ENCODE measurements at regions not wholly inside any gene's neighbourhood (a gene's known extent, or its start where the extent isn't known, plus 50 kb on each side); places are given as distances from the start of the nearest gene placed in this dataset.

GRCh38 chr10:36096576-36096975 lies 454.5 kb upstream of the FZD8 start:
- Histone ChIP-seq H3K9me2 (replicated peaks; ENCODE audit: low read depth, low read length) (no peaks in the 10 kb centered on the region), H3K4me3 (ENCODE audit: low read length, poor library complexity, severe bottlenecking) (no peak overlapping the region), H3K4me1 (ENCODE audit: insufficient read depth, low read length, poor library complexity, severe bottlenecking) (no peaks in the 10 kb centered on the region), H3K36me3 (ENCODE audit: insufficient read depth, low read length) (no peaks in the 10 kb centered on the region), H4K20me1 (ENCODE audit: insufficient read depth, low read length, poor library complexity, severe bottlenecking) (no peaks in the 10 kb centered on the region), H3K9me3 (ENCODE audit: insufficient read depth, low read depth, low read length) (peaks cover 3% of the 10 kb centered on the region; the same call in 1 of the 2 replicates), H3F3A (ENCODE audit: low read depth) (no peaks in the 10 kb centered on the region), H3K27me3 (ENCODE audit: insufficient read depth, low read length, poor library complexity, severe bottlenecking) (no peaks in the 10 kb centered on the region), H3K4me2 (ENCODE audit: low read depth, low read length, poor library complexity, severe bottlenecking) (no peak overlapping the region), H2AFZ (ENCODE audit: low read length) (no peak overlapping the region), H3K79me2 (ENCODE audit: insufficient read depth, low read length) (no peaks in the 10 kb centered on the region), H3K9ac (ENCODE audit: low read depth, low read length, poor library complexity, severe bottlenecking) (no peak overlapping the region)
- TF ChIP-seq EZH2phosphoT487 (IDR thresholded peaks at IDR 0.05; ENCODE audit: borderline replicate concordance) (no peak), CTCF (conservative IDR thresholded peaks at IDR 0.05; ENCODE audit: low read length) (no peak)

- Histone ChIP-seq H3K36me3 (ENCODE audit: insufficient read depth, low read length) (no peaks in the 10 kb centered on the region), H3K4me1 (ENCODE audit: insufficient read depth, low read length, poor library complexity, severe bottlenecking) (no peaks in the 10 kb centered on the region), H3K9me3 (ENCODE audit: insufficient read depth, low read depth, low read length) (no peaks in the 10 kb centered on the region), H4K20me1 (ENCODE audit: insufficient read depth, low read length, poor library complexity, severe bottlenecking) (no peaks in the 10 kb centered on the region), H3K79me2 (ENCODE audit: insufficient read depth, low read length) (no peaks in the 10 kb centered on the region), H3K27me3 (ENCODE audit: insufficient read depth, low read length, poor library complexity, severe bottlenecking) (no peaks in the 10 kb centered on the region), H3K9me2 (replicated peaks; ENCODE audit: low read depth, low read length) (no peaks in the 10 kb centered on the region), H2AFZ (ENCODE audit: low read length) (no peak overlapping the region), H3F3A (ENCODE audit: low read depth) (no peaks in the 10 kb centered on the region), H3K4me2 (ENCODE audit: low read depth, low read length, poor library complexity, severe bottlenecking) (no peak overlapping the region), H3K9ac (ENCODE audit: low read depth, low read length, poor library complexity, severe bottlenecking) (no peak overlapping the region), H3K4me3 (ENCODE audit: low read length, poor library complexity, severe bottlenecking) (no peak overlapping the region)
- TF ChIP-seq EZH2phosphoT487 (IDR thresholded peaks at IDR 0.05; ENCODE audit: borderline replicate concordance): no peak
- TF ChIP-seq CTCF (conservative IDR thresholded peaks at IDR 0.05; ENCODE audit: low read length): no peak
Observed at GRCh38 chr10:36094096-36094495, 452.0 kb upstream of the FZD8 start.

- H3K79me2 ChIP-seq (ENCODE audit: insufficient read depth, low read length): no peaks in the 10 kb centered on the region
- no peaks in the 10 kb centered on the region for H3K9me3 ChIP-seq (ENCODE audit: insufficient read depth, low read depth, low read length)
- H3K4me3 ChIP-seq (ENCODE audit: low read length, poor library complexity, severe bottlenecking): no peak overlapping the region
- H3F3A ChIP-seq (ENCODE audit: low read depth): no peaks in the 10 kb centered on the region
- H3K9me2 ChIP-seq (replicated peaks; ENCODE audit: low read depth, low read length): no peaks in the 10 kb centered on the region
- H4K20me1 ChIP-seq (ENCODE audit: insufficient read depth, low read length, poor library complexity, severe bottlenecking): no peaks in the 10 kb centered on the region
- no peaks in the 10 kb centered on the region for H3K27me3 ChIP-seq (ENCODE audit: insufficient read depth, low read length, poor library complexity, severe bottlenecking)
- no peaks in the 10 kb centered on the region for H3K4me1 ChIP-seq (ENCODE audit: insufficient read depth, low read length, poor library complexity, severe bottlenecking)
- H3K4me2 ChIP-seq (ENCODE audit: low read depth, low read length, poor library complexity, severe bottlenecking): no peak overlapping the region
- H3K36me3 ChIP-seq (ENCODE audit: insufficient read depth, low read length): no peaks in the 10 kb centered on the region
- TF ChIP-seq CTCF (conservative IDR thresholded peaks at IDR 0.05; ENCODE audit: low read length) (no peak), EZH2phosphoT487 (IDR thresholded peaks at IDR 0.05; ENCODE audit: borderline replicate concordance) (no peak)
- H3K9ac ChIP-seq (ENCODE audit: low read depth, low read length, poor library complexity, severe bottlenecking): no peak overlapping the region
- no peak overlapping the region for H2AFZ ChIP-seq (ENCODE audit: low read length)
Observed at GRCh38 chr10:36092116-36092515, 450.0 kb upstream of the FZD8 start.

Measured in Loucy (cell line).